CD4-positive, alpha-beta T cell (primary cell): ENCODE measurements at regions not wholly inside any gene's neighbourhood (a gene's known extent, or its start where the extent isn't known, plus 50 kb on each side); places are given as distances from the start of the nearest gene placed in this dataset.
"Not testable (repeated sequence)": the region's sequence is repeated elsewhere in the genome, so short reads cannot be mapped to it uniquely, and the experiment has no call there.

Experiments used
- ATAC-seq: fragments of 200-7000 bp; cut with Tn5 transposase; one replicate; pipeline ENCODE4 v1.10.0; 2022; ENCODE audit warnings: mild to moderate bottlenecking; ENCODE audit not compliant: poor library complexity
- CTCF ChIA-PET: fragments of 350-600 bp; sonication (Branson Sonifier 250); formaldehyde crosslinking; loops from one replicate; lab custom pipeline; 2021; ENCODE audit warnings: antibody characterized with exemption, inconsistent platforms; lab: Charles Lee
- POLR2A ChIA-PET: fragments of 350-600 bp; sonication (Branson Sonifier 250); formaldehyde crosslinking; loops from one replicate; lab custom pipeline; 2021; ENCODE audit warnings: antibody characterized with exemption, inconsistent platforms; lab: Charles Lee
- DNase-seq, 14 experiments: peaks; one replicate each; pipeline ENCODE4 v3.0.0-alpha.2; 2013 to 2020; ENCODE audit warnings: mixed read lengths in 2 of 14
- H3K27ac ChIP-seq, 2 donors: one replicate each; pipeline versions ENCODE4 v1.5.1 to v1.7.0; 2013; ENCODE audit warnings: low read length in 2 of 2, low read depth in 1 of 2, mild to moderate bottlenecking in 1 of 2
- H3K27me3 ChIP-seq, 2 experiments: 1 replicate in 1 of 2; 2 replicates in 1 of 2; pipeline versions ENCODE4 v1.6.1 to v1.7.0; 2013; ENCODE audit warnings: low read length in 2 of 2, control low read depth in 1 of 2, mild to moderate bottlenecking in 1 of 2, moderate library complexity in 1 of 2; ENCODE audit not compliant: insufficient read depth in 2 of 2, control insufficient read depth in 1 of 2
- H3K36me3 ChIP-seq: one replicate; pipeline ENCODE4 v1.6.1; 2013; ENCODE audit warnings: low read length, control low read depth; ENCODE audit not compliant: insufficient read depth
- H3K4me1 ChIP-seq: one replicate; pipeline ENCODE4 v1.6.1; 2013; ENCODE audit warnings: low read length, control low read depth; ENCODE audit not compliant: insufficient read depth
- H3K4me3 ChIP-seq: one replicate; pipeline ENCODE4 v1.5.1; 2013; ENCODE audit warnings: mild to moderate bottlenecking, low read length, moderate library complexity
- H3K9me3 ChIP-seq, 2 experiments: 1 replicate in 1 of 2; 2 replicates in 1 of 2; pipeline versions ENCODE4 v1.6.1 to v1.7.0; 2013; ENCODE audit warnings: low read length in 2 of 2, mild to moderate bottlenecking in 2 of 2, control low read depth in 1 of 2, moderate library complexity in 1 of 2; ENCODE audit not compliant: control insufficient read depth in 1 of 2, insufficient read depth in 1 of 2
- H3K27ac Mint-ChIP-seq: one replicate; pipeline ENCODE4 v1.8.0; 2020; ENCODE audit warnings: mixed read lengths
- H3K27me3 Mint-ChIP-seq: one replicate; pipeline ENCODE4 v1.8.0; 2021; ENCODE audit warnings: mixed read lengths
- H3K36me3 Mint-ChIP-seq: one replicate; pipeline ENCODE4 v1.8.0; 2021; ENCODE audit warnings: low read depth, mixed read lengths
- H3K4me1 Mint-ChIP-seq: one replicate; pipeline ENCODE4 v1.8.0; 2021; ENCODE audit warnings: low read depth, mixed read lengths
- H3K4me3 Mint-ChIP-seq: one replicate; pipeline ENCODE4 v1.8.0; 2020; ENCODE audit warnings: mild to moderate bottlenecking, mixed read lengths
- H3K9me3 Mint-ChIP-seq: one replicate; pipeline ENCODE4 v1.8.0; 2020; ENCODE audit warnings: mixed read lengths
- intact Hi-C, 2 experiments: fragments of 100-400 bp; cut with DNase I in 1 of 2; cut with micrococcal nuclease in 1 of 2; formaldehyde crosslinking; loops; one replicate each; pipeline versions ENCODE4 v1.15.1 to v1.9.0; 2023 to 2025; cut with DNase I, micrococcal nuclease
- TF ChIP-seq, protein P1 (sequence below): fragments of 200-600 bp; IDR thresholded peaks from one replicate; pipeline ENCODE4 v1.8.0; 2022; ENCODE audit warnings: antibody characterized with exemption, mild to moderate bottlenecking

DNA sequence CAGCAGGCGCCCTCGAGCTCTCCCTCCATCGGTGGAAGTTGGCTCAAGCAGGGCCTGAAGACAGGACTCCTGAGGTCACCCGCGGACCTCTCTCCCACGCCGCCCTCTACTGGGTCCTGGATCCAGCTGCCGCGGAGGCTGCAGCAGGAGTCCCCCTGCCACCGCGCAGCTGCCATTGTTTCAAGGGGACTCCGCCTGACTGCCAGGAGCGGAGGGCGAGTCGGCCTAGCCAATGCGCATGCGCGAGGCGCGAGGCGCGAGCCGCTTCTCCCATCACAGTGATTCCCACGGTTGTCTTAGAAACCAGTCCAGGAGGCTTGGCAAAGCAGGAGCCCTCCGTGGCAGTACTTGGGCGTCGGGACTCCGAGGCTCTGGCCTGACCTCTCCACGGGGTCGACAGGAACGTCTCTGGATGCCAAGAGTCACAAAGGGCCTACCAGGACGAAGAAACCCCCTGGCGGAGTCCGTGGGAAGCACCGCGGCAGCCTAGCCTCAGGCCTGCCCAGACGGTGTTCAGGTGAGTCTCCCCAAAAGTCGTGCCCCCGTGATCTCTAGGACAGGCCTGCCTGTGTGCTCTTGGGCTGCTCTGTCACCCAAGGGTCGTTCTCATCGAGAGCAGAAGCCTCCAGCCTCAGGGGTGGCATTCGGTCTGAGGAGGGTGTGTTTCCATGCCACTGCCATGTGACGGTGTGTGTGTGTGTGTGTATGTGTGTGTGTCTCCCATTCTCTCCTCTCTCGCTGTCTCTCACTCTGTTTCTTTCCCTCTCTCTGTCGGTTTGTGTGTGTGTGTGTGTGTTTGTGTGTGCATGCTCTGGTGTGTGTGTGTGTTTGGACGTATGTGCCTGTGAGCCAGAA lies 290.6 kb upstream of the ZNF337 start:
- Mint-ChIP-seq H3K36me3 (no peaks in the 10 kb centered on the region), H3K9me3 (no peaks in the 10 kb centered on the region), H3K27ac (no peak overlapping the region), H3K4me1 (peaks cover 4% of the 10 kb centered on the region), H3K27me3 (peaks cover 8% of the 10 kb centered on the region), H3K4me3 (peak overlapping the region; percentile 73)
- intact Hi-C loops = no loop called here
- Histone ChIP-seq H3K27ac (no peak overlapping the region), H3K9me3 (no peaks in the 10 kb centered on the region), H3K4me3 (peak overlapping the region; percentile 52), H3K4me1 (peaks cover 16% of the 10 kb centered on the region), H3K36me3 (no peaks in the 10 kb centered on the region), H3K27me3 (no peaks in the 10 kb centered on the region)
- ChIA-PET POLR2A (no interaction called here), CTCF (no interaction called here)
- ATAC-seq (peak; percentile 66), DNase-seq (peak; percentile 20 to 76 (median 46))
- TF ChIP-seq, protein P1, sequence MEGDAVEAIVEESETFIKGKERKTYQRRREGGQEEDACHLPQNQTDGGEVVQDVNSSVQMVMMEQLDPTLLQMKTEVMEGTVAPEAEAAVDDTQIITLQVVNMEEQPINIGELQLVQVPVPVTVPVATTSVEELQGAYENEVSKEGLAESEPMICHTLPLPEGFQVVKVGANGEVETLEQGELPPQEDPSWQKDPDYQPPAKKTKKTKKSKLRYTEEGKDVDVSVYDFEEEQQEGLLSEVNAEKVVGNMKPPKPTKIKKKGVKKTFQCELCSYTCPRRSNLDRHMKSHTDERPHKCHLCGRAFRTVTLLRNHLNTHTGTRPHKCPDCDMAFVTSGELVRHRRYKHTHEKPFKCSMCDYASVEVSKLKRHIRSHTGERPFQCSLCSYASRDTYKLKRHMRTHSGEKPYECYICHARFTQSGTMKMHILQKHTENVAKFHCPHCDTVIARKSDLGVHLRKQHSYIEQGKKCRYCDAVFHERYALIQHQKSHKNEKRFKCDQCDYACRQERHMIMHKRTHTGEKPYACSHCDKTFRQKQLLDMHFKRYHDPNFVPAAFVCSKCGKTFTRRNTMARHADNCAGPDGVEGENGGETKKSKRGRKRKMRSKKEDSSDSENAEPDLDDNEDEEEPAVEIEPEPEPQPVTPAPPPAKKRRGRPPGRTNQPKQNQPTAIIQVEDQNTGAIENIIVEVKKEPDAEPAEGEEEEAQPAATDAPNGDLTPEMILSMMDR = peak; percentile 19

DNA sequence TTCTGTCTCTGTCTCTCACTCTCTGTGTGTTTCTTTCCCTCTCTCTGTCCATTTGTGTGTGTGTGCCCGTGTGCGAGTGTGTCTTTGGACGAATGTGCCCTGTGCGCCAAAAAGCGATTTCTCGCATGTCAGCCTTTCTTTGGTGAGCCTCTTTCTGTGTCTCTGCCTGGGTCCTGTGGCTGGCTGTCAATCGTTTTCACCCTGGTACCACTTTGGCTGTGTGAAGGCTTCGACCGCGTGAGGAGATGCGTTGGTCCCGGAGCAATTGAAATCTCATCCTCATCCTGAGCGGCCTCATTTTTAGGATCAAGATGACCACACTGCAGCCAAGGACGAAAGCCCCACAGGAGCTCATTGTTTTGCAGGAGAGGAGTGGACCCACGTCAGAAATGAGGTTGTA lies 288.9 kb upstream of the ZNF337 start:
- no peak overlapping the region for H3K4me3 Mint-ChIP-seq
- Histone ChIP-seq H3K4me1 (peaks cover 16% of the 10 kb centered on the region), H3K4me3 (no peak overlapping the region), H3K9me3 (no peaks in the 10 kb centered on the region), H3K27me3 (no peaks in the 10 kb centered on the region), H3K27ac (no peak overlapping the region), H3K36me3 (no peaks in the 10 kb centered on the region)
- DNase-seq (no peak), ATAC-seq (no peak)
- H3K27ac Mint-ChIP-seq = no peak overlapping the region
- no peaks in the 10 kb centered on the region for H3K9me3 Mint-ChIP-seq
- TF ChIP-seq, protein P1 = no peak
- intact Hi-C loops = no loop called here
- POLR2A ChIA-PET = no interaction called here
- no peaks in the 10 kb centered on the region for H3K36me3 Mint-ChIP-seq
- H3K4me1 Mint-ChIP-seq = peaks cover 4% of the 10 kb centered on the region
- peaks cover 4% of the 10 kb centered on the region for H3K27me3 Mint-ChIP-seq
- CTCF ChIA-PET = no interaction called here

DNA sequence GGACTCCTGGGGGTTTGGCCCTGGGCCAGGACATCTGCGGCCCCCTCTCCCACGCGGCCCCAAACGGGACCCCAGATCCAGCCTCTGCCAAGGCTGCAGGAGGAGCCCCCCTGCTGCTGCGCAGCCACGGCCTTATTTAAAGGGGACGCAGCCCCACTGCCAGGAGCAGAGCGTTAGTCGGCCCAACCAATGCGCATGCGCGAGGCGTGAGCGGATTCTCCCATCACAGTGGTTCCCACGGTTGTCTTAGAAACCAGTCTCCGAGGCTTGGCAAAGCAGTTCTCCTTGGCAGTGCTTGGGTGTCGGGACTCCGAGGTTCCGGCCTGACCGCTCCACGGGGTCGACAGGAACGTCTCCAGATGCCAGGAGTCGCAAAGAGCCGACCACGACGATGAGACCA lies 288.3 kb upstream of the ZNF337 start:
- intact Hi-C loops = no loop called here
- Histone ChIP-seq H3K27ac (no peak overlapping the region), H3K9me3 (no peaks in the 10 kb centered on the region), H3K27me3 (no peaks in the 10 kb centered on the region), H3K4me3 (peak overlapping the region; percentile 33), H3K36me3 (no peaks in the 10 kb centered on the region), H3K4me1 (peaks cover 16% of the 10 kb centered on the region)
- Mint-ChIP-seq H3K36me3 (no peaks in the 10 kb centered on the region), H3K4me3 (no peak overlapping the region), H3K27me3 (peaks cover 4% of the 10 kb centered on the region), H3K27ac (no peak overlapping the region), H3K9me3 (no peaks in the 10 kb centered on the region), H3K4me1 (peaks cover 4% of the 10 kb centered on the region)
- ATAC-seq (no peak), DNase-seq (peak; percentile 17 to 81 (median 37))
- ChIA-PET POLR2A (no interaction called here), CTCF (no interaction called here)
- TF ChIP-seq, protein P1 = no peak

DNA sequence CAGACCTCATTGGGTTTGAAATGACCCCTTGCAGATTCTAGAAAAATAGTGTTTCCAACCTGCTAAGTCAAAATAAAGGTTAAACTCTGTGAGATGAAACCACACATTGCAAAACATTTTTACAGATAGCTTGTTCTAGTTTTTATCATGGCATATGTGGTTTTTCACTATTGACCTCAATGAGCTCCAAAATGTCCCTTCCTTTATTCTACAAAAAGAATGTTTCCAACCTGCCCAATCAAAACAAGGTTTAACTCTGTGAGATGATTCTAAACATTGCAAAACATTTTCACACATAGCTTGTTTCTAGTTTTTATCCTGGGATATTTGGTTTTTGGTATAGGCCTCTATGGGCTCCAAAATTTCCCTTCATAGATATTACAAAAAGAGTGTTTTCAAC lies 286.0 kb upstream of the ZNF337 start:
- CTCF ChIA-PET, H3K27me3 ChIP-seq, intact Hi-C loops, H3K27ac Mint-ChIP-seq, H3K4me3 ChIP-seq, ATAC-seq, H3K4me3 Mint-ChIP-seq, H3K9me3 Mint-ChIP-seq, H3K4me1 Mint-ChIP-seq, H3K27ac ChIP-seq, H3K36me3 Mint-ChIP-seq, H3K27me3 Mint-ChIP-seq, H3K9me3 ChIP-seq, POLR2A ChIA-PET, H3K36me3 ChIP-seq: not testable (repeated sequence)
- peak in 1 of 14 experiments; percentile 5 for DNase-seq
- H3K4me1 ChIP-seq = peaks cover 16% of the 10 kb centered on the region

- H3K9me3 Mint-ChIP-seq, POLR2A ChIA-PET, intact Hi-C loops, H3K4me1 Mint-ChIP-seq, H3K36me3 ChIP-seq, DNase-seq, H3K27me3 ChIP-seq, H3K4me3 Mint-ChIP-seq, ATAC-seq, CTCF ChIA-PET, H3K27ac ChIP-seq, H3K4me3 ChIP-seq, H3K4me1 ChIP-seq, H3K9me3 ChIP-seq, H3K36me3 Mint-ChIP-seq, H3K27ac Mint-ChIP-seq, H3K27me3 Mint-ChIP-seq: not testable (repeated sequence)
Measured at GRCh38 chr20:25978450-25979190, 282.0 kb upstream of the ZNF337 start.
